Suppressor macrophage treated with lipopolysaccharide for 4 hours (primary cell): ENCODE measurements at regions not wholly inside any gene's neighbourhood (a gene's known extent, or its start where the extent isn't known, plus 50 kb on each side); places are given as distances from the start of the nearest gene placed in this dataset.

Experiments used
- DNase-seq: peaks from one replicate; pipeline ENCODE4 v3.0.0-alpha.2; 2020

GRCh38 chrX:109934935-109935334 is 68.0 kb upstream of the TMEM164 start:
- no peak for DNase-seq

- DNase-seq, result no peak
These were observed 66.8 kb upstream of the TMEM164 start for GRCh38 chrX:109936114-109936513.

DNA sequence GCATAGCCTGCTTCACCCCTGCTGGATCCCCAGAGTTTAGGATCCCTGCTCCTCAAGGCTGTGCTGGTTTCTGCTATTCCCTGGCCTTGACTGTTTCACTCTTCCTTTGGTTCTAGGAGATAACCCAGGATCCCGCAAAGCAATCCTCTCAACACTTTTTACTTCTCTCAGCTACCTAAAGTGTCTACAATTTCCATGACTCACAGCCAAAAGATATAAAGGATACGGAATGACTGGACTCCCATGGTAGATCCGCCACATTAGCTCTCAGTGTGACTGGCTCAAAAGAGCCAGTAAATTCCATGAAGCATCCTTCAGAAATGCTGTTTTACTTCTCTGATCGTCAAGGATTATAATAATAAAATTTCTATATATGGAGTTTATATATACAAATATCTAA is 66.3 kb upstream of the TMEM164 start:
- no peak for DNase-seq

- DNase-seq, result no peak
These were observed 63.4 kb upstream of the TMEM164 start for GRCh38 chrX:109939498-109939897.

DNA sequence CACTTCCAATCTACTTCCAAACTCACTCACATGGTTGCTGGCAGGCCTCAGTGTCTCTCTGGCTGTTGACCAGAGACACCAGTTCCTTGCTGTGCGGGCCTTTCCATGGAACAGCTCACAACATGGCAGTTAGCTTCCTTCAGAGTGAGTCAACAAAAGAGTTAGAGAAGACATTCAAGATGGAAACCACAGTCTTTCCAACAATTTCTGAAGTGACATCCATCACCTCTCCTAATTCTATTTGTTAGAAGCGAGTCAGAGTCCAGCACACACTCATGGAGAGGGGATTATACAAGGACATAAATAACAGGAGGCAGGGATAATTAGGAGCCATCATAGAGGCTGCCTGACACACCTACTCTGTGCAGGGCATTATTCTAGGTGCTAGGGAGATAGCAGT is 62.5 kb upstream of the TMEM164 start:
- no peak for DNase-seq

DNA sequence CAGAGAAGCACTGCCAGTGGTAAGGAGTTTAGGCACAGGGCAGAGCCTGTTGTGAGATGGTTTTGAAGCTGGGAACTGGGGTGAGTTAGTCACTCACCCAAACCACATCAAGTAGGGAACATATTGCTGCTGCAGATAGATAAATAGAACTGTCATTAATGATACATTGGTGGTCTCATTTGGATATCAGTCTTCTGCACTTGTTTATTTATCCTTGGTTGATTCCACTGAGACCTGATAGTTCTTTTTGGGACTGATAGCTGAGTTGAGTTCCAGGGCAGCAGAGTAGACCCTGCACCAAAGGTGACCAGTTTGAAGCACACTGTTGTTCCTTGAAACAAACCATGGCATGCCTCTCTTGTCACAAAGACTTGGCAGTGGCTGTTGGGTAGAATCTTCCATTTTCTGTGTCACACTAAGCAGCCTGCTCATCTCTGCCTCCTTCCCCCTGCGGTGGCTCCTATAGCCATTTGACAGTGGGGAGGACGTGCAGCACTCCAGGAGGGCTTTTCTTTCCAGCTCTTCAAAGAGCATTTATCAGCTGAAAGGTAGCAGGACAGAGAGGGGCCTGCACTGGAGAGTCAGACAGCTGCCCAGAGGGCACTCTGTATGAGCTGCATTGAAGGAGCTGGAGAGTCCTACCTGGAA is 59.7 kb upstream of the TMEM164 start:
- no peak for DNase-seq

DNA sequence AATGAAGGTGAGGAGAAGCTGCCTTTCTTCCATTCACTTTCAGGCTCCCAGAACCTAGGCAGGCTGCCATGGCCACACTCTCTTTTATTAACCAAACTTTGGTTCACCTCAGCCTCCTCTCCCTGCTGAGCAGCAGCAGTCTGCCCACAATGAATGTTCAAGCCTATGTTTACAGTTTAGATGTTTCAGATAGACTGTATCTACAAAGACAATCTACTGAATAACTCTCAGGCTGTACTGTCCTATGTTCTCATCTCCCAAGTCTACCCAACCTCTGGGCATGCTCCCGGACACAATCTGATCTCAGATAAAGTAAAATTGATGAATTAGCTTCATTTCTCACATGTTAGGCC is 59.2 kb upstream of the TMEM164 start:
- no peak for DNase-seq

- no peak for DNase-seq
These were observed 50.9 kb upstream of the TMEM164 start for GRCh38 chrX:109952050-109952449.

GRCh38 chrX:109952985-109953905 is 49.7 kb upstream of the TMEM164 start:
- peak; percentile 28 for DNase-seq
